ENCODE measurements at regions not wholly inside any gene's neighbourhood (a gene's known extent, or its start where the extent isn't known, plus 50 kb on each side); places are given as distances from the start of the nearest gene placed in this dataset.

GRCh38 chr13:74434782-74435181, 300.6 kb upstream of the KLF12 start:
- no peaks in the 10 kb centered on the region for H3K79me2 ChIP-seq (ENCODE audit: insufficient read depth, low read length)
- no peak overlapping the region for H2AFZ ChIP-seq (ENCODE audit: low read length)
- H4K20me1 ChIP-seq (ENCODE audit: insufficient read depth, low read length): no peaks in the 10 kb centered on the region
- H3K4me3 ChIP-seq (ENCODE audit: low read depth, low read length, poor library complexity, severe bottlenecking): no peak overlapping the region
- no peaks in the 10 kb centered on the region for H3K9me2 ChIP-seq (ENCODE audit: low read depth, low read length)
- no peak overlapping the region for H3K4me2 ChIP-seq (ENCODE audit: low read length)
- H3K9ac ChIP-seq (ENCODE audit: low read length): no peak overlapping the region
- H3K9me3 ChIP-seq (ENCODE audit: low read length): no peaks in the 10 kb centered on the region
- no peaks in the 10 kb centered on the region for H3F3A ChIP-seq (ENCODE audit: insufficient read depth, low read length)
- no peaks in the 10 kb centered on the region for H3K27me3 ChIP-seq (ENCODE audit: insufficient read depth, low read length)
- no peaks in the 10 kb centered on the region for H3K36me3 ChIP-seq (ENCODE audit: insufficient read depth, low read length)
- TF ChIP-seq EZH2 (IDR thresholded peaks at IDR 0.05; ENCODE audit: borderline replicate concordance, low read length) (no peak), CTCF (IDR thresholded peaks at IDR 0.05; ENCODE audit: low read length) (no peak)
- no peaks in the 10 kb centered on the region for H3K4me1 ChIP-seq (ENCODE audit: insufficient read depth, low read length, severe bottlenecking)
- no peak overlapping the region for H3K27ac ChIP-seq (ENCODE audit: low read depth, low read length, poor library complexity, severe bottlenecking)

- TF ChIP-seq CTCF (IDR thresholded peaks at IDR 0.05; ENCODE audit: low read length) (no peak), EZH2 (IDR thresholded peaks at IDR 0.05; ENCODE audit: borderline replicate concordance, low read length) (no peak)
- no peak overlapping the region for H3K27ac ChIP-seq (ENCODE audit: low read depth, low read length, poor library complexity, severe bottlenecking)
- no peaks in the 10 kb centered on the region for H3K36me3 ChIP-seq (ENCODE audit: insufficient read depth, low read length)
- H3K79me2 ChIP-seq (ENCODE audit: insufficient read depth, low read length): no peaks in the 10 kb centered on the region
- no peaks in the 10 kb centered on the region for H3K9me2 ChIP-seq (ENCODE audit: low read depth, low read length)
- H2AFZ ChIP-seq (ENCODE audit: low read length): no peak overlapping the region
- H3K27me3 ChIP-seq (ENCODE audit: insufficient read depth, low read length): no peaks in the 10 kb centered on the region
- H3K4me2 ChIP-seq (ENCODE audit: low read length): no peak overlapping the region
- no peak overlapping the region for H3K9ac ChIP-seq (ENCODE audit: low read length)
- H3K9me3 ChIP-seq (ENCODE audit: low read length): no peaks in the 10 kb centered on the region
- no peaks in the 10 kb centered on the region for H3K4me1 ChIP-seq (ENCODE audit: insufficient read depth, low read length, severe bottlenecking)
- no peak overlapping the region for H3K4me3 ChIP-seq (ENCODE audit: low read depth, low read length, poor library complexity, severe bottlenecking)
- H4K20me1 ChIP-seq (ENCODE audit: insufficient read depth, low read length): no peaks in the 10 kb centered on the region; the same call in 1 of the 2 replicates
- no peaks in the 10 kb centered on the region for H3F3A ChIP-seq (ENCODE audit: insufficient read depth, low read length)
These were observed 290.3 kb upstream of the KLF12 start for GRCh38 chr13:74424455-74424854.

- H3K4me1 ChIP-seq (ENCODE audit: insufficient read depth, low read length, severe bottlenecking): no peaks in the 10 kb centered on the region
- H3K27ac ChIP-seq (ENCODE audit: low read depth, low read length, poor library complexity, severe bottlenecking): no peak overlapping the region
- no peak for TF ChIP-seq CTCF (IDR thresholded peaks at IDR 0.05; ENCODE audit: low read length)
- no peak for TF ChIP-seq EZH2 (IDR thresholded peaks at IDR 0.05; ENCODE audit: borderline replicate concordance, low read length)
- H3K4me3 ChIP-seq (ENCODE audit: low read depth, low read length, poor library complexity, severe bottlenecking): no peak overlapping the region
- H2AFZ ChIP-seq (ENCODE audit: low read length): no peak overlapping the region
- no peaks in the 10 kb centered on the region for H3K9me3 ChIP-seq (ENCODE audit: low read length)
- no peaks in the 10 kb centered on the region for H3K9me2 ChIP-seq (ENCODE audit: low read depth, low read length)
- no peak overlapping the region for H3K4me2 ChIP-seq (ENCODE audit: low read length)
- no peaks in the 10 kb centered on the region for H3K27me3 ChIP-seq (ENCODE audit: insufficient read depth, low read length)
- no peaks in the 10 kb centered on the region for H3F3A ChIP-seq (ENCODE audit: insufficient read depth, low read length)
- no peaks in the 10 kb centered on the region; the same call in 1 of the 2 replicates for H4K20me1 ChIP-seq (ENCODE audit: insufficient read depth, low read length)
- no peak overlapping the region for H3K9ac ChIP-seq (ENCODE audit: low read length)
- H3K36me3 ChIP-seq (ENCODE audit: insufficient read depth, low read length): no peaks in the 10 kb centered on the region
- no peaks in the 10 kb centered on the region for H3K79me2 ChIP-seq (ENCODE audit: insufficient read depth, low read length)
These were observed 289.2 kb upstream of the KLF12 start for GRCh38 chr13:74423434-74423833.

All from OCI-LY1 (cell line).